ENCODE measurements at regions not wholly inside any gene's neighbourhood (a gene's known extent, or its start where the extent isn't known, plus 50 kb on each side); places are given as distances from the start of the nearest gene placed in this dataset.

- H2BK120ac ChIP-seq (replicated peaks; ENCODE audit: low read depth, low read length): no peak overlapping the region
- H3K4me1 ChIP-seq (replicated peaks in 1 of 4; ENCODE audit: control insufficient read depth in 3 of 4, insufficient read depth in 4 of 4, low read length in 3 of 4): peaks cover 0 to 3% (median 1%) of the 10 kb centered on the region in 4 experiments; a peak in 3 of 7 replicates
- no peak overlapping the region for H3K14ac ChIP-seq (ENCODE audit: insufficient read length)
- WGBS, 2 experiments (ENCODE audit: extremely low coverage in 1 of 2, insufficient coverage in 1 of 2, insufficient read length in 1 of 2, insufficient replicate concordance in 2 of 2, low coverage in 1 of 2, low lambda C conversion rate in 2 of 2, missing lambda C conversion rate in 1 of 2): 84% methylated on average over 5 of the region's 6 CpGs; no CpG with 5 or more reads in 1 of the 2 experiments
- H3K18ac ChIP-seq (ENCODE audit: extremely low read depth, low read length): no peak overlapping the region
- no peak overlapping the region for H3K4me3 ChIP-seq (ENCODE audit: extremely low read depth in 1 of 4, insufficient read depth in 2 of 4, low read depth in 3 of 4, low read length in 4 of 4)
- no peak overlapping the region for H4K8ac ChIP-seq (ENCODE audit: extremely low read depth, insufficient read depth, low read length)
- no peak for TF ChIP-seq KDM1A (IDR thresholded peaks at IDR 0.05; ENCODE audit: borderline replicate concordance, low read length)
- no peak for TF ChIP-seq E2F6 (IDR thresholded peaks at IDR 0.05)
- no peak for TF ChIP-seq CBX5 (IDR thresholded peaks at IDR 0.05; ENCODE audit: low read depth, low read length)
- no peak for TF ChIP-seq BRCA1 (IDR thresholded peaks at IDR 0.05; ENCODE audit: low read depth, low read length)
- no peak for TF ChIP-seq POLR2AphosphoS5 (IDR thresholded peaks at IDR 0.05; ENCODE audit: low read depth, low read length)
- no peak for TF ChIP-seq NANOG (IDR thresholded peaks at IDR 0.05; ENCODE audit: insufficient read depth, low read depth, low read length, poor library complexity, severe bottlenecking)
- TF ChIP-seq SIX5 (IDR thresholded peaks at IDR 0.05; ENCODE audit: low read depth, low read length): no peak
- no peak for TF ChIP-seq GABPA (IDR thresholded peaks at IDR 0.05; ENCODE audit: borderline replicate concordance, insufficient read depth, low read length)
- peaks cover 1 to 7% of the 10 kb centered on the region in 2 experiments; a peak in 2 of 4 replicates for H3K9me3 ChIP-seq (ENCODE audit: insufficient read depth in 2 of 2, low read depth in 1 of 2, low read length in 1 of 2)
- no peak overlapping the region for H2AFZ ChIP-seq (ENCODE audit: low read length)
- H3K23ac ChIP-seq (ENCODE audit: insufficient read length): no peak overlapping the region
- POLR2A ChIA-PET (ENCODE audit: partially characterized antibody): no interaction called here
- no peak overlapping the region for H3K4ac ChIP-seq (replicated peaks; ENCODE audit: insufficient read length, low read depth, low read length)
- H2BK5ac ChIP-seq (ENCODE audit: low read depth, low read length): no peak overlapping the region
- no peaks in the 10 kb centered on the region for H3K79me1 ChIP-seq (ENCODE audit: low read depth, low read length)
- FAIRE-seq (no peak), DNase-seq (ENCODE audit: low read depth in 1 of 2, low spot score in 2 of 2) (no peak)
- no peaks in the 10 kb centered on the region for H3K36me3 ChIP-seq (ENCODE audit: control insufficient read depth in 2 of 4, insufficient read depth in 4 of 4, low read length in 3 of 4)
- H2AK5ac ChIP-seq (ENCODE audit: low read depth, low read length): no peak overlapping the region
- H2BK20ac ChIP-seq (ENCODE audit: low read length): no peak overlapping the region
- CTCF ChIA-PET (ENCODE audit: partially characterized antibody): interaction anchor here (0.8 kb wide), 1 partner anchor 12 kb away, joined by 3 read pairs; no protein-coding TSS in a partner anchor
- H3K23me2 ChIP-seq (ENCODE audit: low read depth, low read length): no peaks in the 10 kb centered on the region; the same call in 1 of the 2 replicates
- H3K27ac ChIP-seq (ENCODE audit: low read depth, low read length): no peak overlapping the region
- H3K9ac ChIP-seq (replicated peaks in 1 of 4; ENCODE audit: extremely low read depth in 1 of 4, low read depth in 3 of 4, low read length in 3 of 4): no peak overlapping the region
- H4K20me1 ChIP-seq (replicated peaks in 1 of 2; ENCODE audit: control insufficient read depth in 1 of 2, insufficient read depth in 2 of 2, low read length in 2 of 2): no peaks in the 10 kb centered on the region
- no peak overlapping the region for H3K56ac ChIP-seq (replicated peaks; ENCODE audit: insufficient read length, low read depth, low read length)
- no peak overlapping the region for H3K4me2 ChIP-seq (ENCODE audit: insufficient read depth in 1 of 2, low read depth in 2 of 2, low read length in 2 of 2)
- no peak overlapping the region for H2BK12ac ChIP-seq (ENCODE audit: low read depth, low read length)
- H2BK15ac ChIP-seq (ENCODE audit: low read length): no peak overlapping the region
- H3K79me2 ChIP-seq (ENCODE audit: control insufficient read depth in 1 of 2, insufficient read depth in 2 of 2, low read length in 2 of 2): no peaks in the 10 kb centered on the region
- H4K91ac ChIP-seq (replicated peaks; ENCODE audit: insufficient read length, low read length): no peak overlapping the region
- H4K5ac ChIP-seq (ENCODE audit: insufficient read length, low read depth, low read length): no peak overlapping the region
- no peaks in the 10 kb centered on the region for H3K27me3 ChIP-seq (replicated peaks in 1 of 4; ENCODE audit: control insufficient read depth in 3 of 4, extremely low read depth in 1 of 4, insufficient read depth in 3 of 4, low read length in 3 of 4)
Measured at GRCh38 chr4:14111730-14112181, 484.2 kb upstream of the BOD1L1 start.

Measured in H1 (cell line).